GM18499 (cell line): ENCODE measurements at regions not wholly inside any gene's neighbourhood (a gene's known extent, or its start where the extent isn't known, plus 50 kb on each side); places are given as distances from the start of the nearest gene placed in this dataset.

Experiments
- ATAC-seq: cut with Tn5 transposase; IDR thresholded peaks from one replicate; pipeline ENCODE4 v1.9.1; 2021; ENCODE audit warnings: moderate number of reproducible peaks; ENCODE audit not compliant: insufficient read depth, unreplicated experiment

DNA sequence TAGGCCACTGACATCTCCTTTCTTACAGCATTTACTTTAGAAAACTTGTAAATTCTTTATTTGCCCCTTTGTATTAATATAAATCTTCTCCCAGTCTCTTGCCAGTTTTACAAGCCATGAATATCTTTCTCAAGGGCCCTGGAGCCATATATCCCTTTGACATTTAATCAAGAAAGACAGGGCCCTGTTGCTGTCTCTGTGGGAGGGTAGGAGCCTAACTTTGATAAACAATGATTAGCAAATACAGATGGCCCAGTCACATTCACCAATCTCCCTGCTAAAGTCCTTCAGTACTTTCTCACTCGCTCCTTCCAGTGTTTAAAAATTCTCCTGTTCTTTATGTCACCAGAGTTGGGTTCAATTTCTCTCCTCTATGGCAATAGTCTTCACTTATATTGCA is 479.8 kb upstream of the USP15 start:
- no peak for ATAC-seq

DNA sequence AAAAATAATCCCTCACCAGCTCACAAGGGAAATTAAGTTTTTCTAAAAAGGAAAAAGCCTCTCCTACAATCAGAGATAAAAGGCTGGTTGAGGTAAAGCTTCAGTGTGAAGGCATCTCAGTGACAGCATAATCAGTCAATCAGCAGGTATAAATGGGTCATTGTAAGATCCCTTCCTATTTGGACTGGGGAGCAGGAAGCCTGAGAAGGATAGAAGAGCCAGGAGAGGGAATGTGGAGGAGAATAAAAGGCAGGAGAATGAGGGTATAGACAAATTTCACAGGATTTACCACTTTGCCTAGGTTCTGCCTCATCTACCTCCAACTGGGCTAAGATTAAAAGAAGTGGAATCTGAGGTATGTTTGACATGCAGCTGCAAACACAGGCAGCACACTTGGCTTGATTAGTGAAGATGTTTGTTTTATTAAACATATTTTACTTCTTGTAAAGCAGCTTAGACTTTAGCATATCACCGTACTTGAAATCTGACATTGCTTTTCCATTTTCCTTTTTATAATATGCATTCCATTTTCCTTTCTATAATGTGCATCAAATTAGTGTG is 479.1 kb upstream of the USP15 start:
- ATAC-seq, result no peak

DNA sequence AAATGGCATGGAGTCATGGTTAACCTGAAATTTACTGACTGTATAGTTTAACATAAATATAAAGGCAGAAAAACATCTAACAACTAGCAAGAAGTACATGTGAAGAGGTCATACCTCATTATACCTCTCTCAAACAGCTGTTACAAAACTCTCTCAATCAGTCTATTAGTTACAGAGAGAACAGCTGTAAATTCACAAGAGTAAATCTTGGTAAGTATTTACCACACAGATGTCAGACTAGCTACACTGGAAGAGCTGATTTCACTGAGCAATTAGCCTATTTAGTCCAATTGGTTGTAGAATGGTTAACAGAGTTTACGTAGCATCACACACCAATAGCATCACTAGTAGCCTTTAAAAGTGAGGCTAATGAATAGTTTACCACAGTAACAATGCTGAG is 463.4 kb upstream of the USP15 start:
- no peak for ATAC-seq

DNA sequence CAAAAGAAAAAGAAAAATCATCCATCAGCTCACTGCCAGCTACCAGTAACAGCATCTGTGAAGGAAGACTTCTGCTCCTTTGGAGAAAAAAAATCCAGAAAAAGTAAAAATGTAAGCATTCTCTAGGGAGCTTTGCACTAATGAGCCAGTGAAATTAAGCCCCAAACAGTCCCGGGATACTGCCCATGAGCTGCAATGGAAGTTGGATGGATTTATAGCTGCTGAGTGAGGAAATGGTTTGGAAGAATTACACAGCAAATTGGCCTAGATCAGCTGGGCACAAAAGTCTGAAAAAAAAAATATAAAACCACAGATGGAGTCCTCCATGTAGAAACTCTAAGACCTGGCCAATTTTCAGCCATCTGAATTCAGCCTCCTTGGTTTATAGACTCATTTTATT is 462.9 kb upstream of the USP15 start:
- no peak for ATAC-seq

DNA sequence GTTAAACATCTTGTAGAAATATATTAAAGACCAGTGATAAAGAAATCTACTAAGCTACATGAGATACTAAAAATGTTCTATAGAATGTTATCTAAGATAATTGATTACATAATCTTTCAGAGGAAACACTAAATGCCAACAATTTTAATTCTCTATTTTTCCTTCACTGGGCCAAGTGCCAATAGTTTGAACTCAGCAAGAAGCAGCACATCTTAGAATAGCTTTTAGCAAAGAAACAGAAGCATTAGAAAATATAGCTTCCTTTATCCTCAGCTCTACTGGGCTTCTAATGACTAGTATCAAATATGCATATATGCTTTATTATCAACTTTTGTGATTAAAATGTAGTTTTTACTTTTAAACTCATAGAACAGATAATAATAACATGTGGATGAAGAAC is 461.4 kb upstream of the USP15 start:
- no peak for ATAC-seq

DNA sequence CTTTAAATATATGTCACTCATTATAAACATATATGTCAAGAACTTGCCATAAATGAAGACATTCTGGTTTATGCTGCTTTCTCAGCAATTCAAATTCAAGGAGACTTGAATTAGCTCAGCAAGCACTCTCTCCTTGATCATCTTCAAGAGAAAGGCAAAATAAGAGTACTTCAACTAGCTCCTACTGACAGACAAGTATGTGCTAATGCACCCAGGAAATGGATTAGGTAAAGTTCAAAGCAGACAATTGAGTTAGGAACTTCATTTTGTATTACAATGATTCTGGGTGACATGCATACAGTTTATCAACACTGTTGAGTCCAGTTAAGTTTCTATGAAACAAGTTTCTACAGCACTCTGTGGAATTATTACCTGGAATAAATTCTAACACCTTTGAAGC is 455.9 kb upstream of the USP15 start:
- no peak for ATAC-seq

DNA sequence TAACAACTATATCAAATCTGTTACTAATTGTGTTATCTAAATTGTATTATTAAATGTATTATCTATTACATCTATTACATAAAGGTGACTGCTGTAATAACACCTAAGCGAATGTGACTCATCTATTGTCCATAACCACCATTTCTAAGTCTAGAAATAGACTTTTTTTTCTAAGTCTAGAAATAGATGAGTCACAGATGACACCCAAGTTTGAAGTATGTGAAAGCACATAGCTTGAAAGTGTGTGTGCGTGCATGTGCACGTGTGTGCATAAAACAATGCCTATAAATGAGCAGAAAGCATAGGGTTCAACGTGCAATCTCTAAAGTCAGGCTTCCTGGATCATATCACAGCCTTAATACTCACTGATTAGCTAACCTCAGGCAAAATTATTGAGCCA is 451.3 kb upstream of the USP15 start:
- no peak for ATAC-seq

DNA sequence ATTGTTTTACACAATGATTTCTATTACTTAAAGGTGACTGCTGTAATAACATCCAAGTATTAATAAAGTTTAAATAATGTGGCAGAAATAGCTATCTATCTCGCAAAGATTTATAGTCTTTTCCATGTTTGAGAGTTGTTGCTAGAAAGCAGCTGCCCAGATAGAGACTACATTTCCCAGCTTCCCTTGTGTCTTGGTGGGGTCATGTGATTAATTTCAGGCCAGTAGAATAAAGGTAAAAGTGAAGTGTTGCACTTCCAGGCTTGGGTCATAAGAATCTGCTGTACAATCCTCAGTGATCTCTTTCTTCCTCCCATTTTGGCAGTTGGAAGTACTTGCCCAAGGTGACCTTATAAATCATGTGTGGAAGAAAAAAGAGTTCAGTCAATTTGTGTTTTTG is 449.7 kb upstream of the USP15 start:
- no peak for ATAC-seq

DNA sequence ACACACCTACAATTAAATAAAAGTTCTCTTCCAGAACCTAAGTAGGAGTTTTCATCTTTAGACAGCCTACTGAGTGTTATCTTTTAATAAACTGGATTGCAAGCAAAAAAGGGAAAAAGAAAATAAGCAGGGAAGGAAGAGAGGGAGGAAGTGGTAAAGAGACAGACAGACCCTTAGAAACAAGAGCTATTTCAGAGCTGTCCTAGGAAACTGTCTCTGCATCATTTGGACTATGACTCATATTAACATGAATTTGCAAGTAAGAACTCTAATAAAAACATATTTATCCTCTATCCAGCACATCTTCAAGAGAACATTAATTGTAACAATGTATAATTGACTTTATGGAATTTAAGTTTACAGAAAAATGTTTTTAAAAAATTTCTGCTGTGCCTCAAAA is 438.8 kb upstream of the USP15 start:
- no peak for ATAC-seq

DNA sequence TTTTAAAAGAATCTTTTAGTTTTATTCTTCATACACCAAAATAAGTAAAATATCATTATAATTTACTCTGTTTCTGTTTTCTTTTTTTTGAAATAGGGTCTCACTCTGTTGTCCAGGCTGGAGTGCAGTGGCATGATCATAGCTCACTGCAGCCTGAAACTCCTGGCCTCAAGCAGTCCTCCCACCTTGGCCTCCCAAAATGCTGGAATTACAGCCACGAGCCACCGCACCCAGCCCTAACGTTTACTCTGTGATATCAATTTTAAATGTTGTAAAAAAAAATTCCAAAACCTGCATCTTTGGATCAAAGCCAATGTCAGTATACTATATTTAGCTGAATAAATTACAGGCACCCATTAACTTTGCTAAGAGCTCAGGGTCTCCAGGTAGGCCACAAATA is 437.1 kb upstream of the USP15 start:
- no peak for ATAC-seq

DNA sequence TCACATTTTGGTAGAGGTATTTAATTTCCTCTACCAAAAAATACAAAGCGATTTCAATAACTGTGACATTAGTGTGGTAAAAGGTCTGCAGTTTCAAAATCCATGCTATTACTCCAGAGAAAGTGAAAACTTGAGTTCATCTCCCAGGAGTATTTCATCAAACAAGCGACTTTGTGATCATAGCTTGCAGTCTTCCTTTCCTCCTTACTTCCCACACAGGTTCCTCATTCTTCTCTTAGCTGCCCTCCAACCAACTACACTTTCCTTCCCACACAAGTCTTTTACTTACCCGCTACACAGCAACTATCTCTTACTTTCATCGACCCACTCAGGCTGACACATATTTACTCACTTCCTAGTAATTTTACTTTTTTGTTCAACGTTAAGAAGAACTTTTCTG is 413.4 kb upstream of the USP15 start:
- ATAC-seq, result no peak

DNA sequence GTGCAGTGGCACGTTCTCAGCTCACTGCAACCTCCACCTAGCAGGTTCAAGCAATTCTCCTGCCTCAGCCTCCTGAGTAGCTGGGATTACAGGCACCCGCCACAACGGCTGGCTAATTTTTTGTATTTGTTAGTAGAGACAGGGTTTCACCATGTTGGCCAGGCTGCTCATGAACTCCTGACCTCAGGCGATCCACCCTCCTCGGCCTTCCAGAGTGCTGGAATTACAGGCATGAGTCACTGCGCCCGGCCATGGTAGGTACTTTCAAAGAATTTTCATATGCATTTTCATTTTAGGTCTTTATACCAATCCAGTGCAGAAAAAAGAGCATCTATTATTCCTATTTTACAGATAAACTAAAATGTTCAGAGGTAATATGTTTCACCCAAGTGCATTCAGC is 411.3 kb upstream of the USP15 start:
- ATAC-seq, result no peak

DNA sequence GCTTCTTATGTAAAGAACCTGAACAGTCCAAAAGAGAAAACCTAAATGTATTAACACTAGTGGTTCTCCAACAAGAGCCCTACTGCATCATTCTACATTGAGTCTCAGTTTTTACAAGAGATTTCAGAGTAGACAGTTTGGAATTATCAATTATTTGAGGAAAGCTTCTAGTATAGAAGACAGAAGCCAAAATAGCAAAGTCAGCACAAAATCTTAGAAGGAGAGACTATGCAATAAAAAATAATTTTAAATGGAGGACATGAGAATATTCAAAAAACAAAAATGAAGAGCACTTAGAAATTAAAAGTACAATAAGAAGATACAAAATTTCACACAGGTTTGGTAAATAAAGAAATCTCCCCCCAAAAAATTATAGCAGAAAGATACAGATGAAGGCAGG is 406.3 kb upstream of the USP15 start:
- ATAC-seq, result no peak

DNA sequence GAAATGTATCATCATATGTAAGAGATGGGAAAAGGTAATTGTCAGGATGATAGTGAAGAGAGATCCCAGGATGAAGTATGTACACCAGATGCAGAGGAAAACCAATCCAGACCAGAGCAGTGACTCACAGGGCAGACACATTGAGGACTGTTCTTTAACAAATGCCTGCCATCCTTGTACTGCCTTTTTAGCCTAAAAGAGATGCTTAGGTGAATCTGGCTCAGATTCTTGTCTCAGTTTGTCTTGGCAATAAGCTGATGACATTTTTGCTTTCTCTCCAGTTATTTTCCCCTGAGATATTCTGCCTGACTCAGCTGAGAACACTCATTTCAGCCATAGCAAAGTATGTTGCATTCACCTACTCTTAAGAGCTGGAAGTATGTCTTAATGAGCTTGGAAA is 405.3 kb upstream of the USP15 start:
- no peak for ATAC-seq

DNA sequence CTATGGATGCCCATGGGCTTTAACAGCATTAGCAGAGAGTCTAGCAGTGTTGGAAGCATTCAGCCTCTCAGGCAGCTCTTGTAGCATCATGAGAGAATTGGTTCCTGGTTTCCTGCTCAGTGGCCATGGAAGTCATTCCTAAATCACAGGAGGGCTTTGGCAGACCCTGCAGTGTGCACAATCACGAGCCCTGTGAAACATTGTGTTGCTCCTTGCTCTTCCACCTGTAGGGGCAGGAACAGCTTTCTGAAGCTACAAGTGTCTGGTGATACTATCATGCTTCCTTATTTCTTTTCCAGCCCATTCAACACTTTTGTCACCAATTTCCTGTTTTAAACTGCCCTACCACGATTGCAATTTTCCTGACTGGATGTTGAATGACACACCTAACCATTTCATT is 402.2 kb upstream of the USP15 start:
- ATAC-seq, result no peak

DNA sequence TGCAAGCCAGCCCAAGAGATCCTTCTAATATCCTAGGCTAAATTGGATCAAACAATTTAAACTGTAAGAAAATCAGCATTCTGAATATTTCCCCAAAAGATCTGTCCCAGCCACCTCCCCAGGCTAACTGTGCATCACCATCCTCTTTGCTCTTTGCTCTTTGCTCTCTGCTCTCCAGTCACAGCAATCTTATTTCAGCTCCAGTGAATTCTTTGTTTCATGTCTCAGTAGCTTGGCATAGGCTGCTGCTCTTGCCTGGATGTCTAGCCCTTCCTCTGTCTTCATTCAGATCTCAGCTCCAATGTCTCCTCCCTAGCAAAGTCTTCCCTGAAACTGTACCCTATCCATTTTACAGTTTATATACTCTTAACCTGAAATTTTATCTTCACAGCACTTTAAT is 399.8 kb upstream of the USP15 start:
- ATAC-seq, result no peak

DNA sequence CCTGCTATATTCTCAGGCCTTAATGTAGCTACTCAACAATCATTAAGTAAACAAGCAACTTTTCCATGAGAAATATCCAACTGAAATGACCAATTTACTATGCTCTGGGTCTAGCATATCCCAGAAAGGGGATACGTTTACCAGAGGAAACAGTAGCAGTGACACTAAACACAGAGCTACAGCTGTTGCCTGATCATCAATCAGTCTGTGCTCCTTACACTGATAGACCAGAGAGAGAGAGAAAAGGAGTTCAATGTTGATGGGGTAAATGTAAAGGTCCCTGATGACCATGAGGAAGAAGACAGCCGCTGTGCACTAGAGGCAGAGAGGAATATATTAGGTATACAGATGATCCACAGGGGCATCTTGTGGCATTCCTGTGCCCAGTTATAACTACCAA is 397.2 kb upstream of the USP15 start:
- no peak for ATAC-seq

DNA sequence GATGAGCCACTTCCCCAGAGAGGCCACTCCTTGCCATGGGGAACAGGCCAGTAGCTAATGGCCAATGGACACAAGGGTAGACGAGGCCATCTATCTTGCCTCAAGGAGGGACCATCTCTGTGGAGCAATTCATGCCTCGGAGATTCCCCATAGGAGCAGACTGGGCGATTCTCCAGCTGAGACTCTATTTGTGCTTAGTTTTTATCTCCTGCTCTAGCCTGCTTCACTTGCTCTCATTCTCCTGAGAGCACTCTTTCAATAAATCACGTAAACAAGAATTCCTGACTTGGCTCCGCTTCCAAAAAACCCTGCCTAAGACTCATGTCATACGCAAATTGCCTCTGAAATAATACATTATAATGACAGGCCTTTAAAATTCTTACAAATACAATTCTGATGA is 396.4 kb upstream of the USP15 start:
- no peak for ATAC-seq

DNA sequence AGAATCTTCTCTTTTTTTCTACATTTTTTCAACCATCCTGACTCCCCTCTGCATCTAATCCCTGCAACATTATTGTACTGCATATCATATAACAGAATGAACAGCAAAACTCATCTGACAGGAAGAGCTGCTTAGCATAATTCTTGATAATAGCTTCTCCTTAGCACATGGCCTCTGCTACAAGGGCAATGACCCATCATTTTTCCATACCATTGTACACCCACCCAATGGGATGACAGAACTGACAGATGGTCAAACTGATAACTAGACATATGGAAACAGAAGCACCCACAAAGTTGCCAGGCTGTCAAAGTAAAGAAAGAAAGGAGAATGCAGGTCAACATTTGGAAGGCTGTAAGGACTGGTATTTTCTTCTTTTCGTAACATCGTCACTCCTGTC is 390.4 kb upstream of the USP15 start:
- ATAC-seq, result no peak

DNA sequence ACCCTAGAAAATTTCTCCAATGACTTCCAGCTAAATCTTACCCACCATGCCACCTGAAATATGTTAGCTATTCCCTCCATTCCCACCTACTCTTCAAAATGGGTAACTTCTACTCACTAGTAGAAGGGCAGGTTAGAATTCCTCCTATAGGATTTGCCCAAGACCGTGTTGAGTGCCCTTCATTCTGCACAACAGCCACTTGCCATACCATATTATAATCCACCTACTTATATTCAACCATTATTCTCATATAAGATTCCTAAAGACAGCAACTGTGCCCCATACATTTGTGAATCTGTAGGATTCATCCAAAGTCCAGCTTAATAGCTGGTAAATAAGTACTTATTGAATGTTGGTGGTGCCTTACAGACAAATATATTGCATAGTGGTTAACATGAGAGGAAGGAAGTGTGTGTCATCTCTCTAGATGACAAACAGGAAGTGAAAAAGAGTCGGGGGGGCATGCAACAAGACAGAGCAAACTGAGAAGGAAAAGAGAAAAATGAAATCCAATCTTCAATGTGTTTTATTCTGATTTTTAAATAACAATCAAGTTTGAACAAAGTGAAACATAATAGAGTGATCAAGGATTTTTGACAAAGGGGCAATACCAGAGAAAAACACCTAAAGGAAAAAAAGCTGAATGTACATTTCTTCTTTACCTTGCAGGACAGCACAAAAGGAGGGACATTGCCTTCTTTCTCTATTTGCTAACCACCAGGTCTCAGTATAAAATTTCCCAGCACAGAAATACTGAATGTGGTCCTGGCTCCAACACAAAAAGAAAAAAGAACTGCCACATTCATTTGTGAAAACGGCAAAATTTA is 389.3 kb upstream of the USP15 start:
- ATAC-seq, result no peak

DNA sequence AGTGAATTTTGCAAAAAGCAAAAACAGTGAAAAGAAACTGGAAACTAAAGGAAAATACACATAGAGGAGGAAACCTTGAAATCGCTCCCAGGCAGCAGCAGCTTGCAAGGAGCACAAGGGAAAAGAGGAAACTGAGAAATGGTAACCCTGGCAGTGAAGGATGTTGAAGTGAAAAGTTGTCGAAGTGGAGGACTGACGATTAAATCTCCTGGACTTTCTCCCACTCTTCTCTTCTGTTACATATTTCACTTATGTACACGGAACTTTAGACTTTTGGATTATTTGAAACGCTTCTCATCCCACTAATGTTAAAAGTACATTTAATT is 388.8 kb upstream of the USP15 start:
- no peak for ATAC-seq

DNA sequence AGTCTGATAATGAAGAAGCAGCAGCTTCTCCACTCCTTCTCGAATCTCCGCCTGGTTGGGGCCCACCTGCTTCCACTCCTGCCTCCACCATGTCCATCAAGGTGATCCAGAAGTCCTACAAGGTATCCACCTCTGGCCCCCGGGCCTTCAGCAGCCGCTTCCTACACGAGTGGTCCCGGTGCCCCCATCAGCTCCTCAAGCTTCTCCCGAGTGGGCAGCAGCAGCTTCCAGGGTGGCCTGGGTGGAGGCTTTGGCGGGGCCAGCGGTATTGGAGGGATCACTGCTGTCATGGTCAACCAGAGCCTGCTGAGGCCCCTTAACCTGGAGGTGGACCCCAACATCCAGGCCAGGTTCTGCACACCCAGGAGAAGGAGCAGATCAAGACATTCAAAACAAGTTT is 381.0 kb upstream of the USP15 start:
- no peak for ATAC-seq

DNA sequence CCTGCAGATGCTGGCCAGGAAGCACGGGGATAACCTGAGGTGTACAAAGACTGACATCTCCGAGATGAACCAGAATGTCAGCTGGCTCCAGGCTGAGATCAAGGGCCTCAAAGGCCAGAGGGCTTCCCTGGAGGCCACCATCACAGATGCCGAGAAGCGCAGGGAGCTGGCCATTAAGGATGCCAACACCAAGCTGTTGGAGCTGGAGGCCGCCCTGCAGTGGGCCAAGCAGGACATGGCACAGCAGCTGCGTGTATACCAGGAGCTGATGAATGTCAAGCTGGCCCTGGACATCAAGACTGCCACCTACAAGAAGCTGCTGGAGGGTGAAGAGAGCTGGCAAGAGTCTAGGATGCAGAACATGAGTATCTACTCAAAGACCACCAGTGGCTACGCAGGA is 380.0 kb upstream of the USP15 start:
- ATAC-seq, result no peak
